Mesenchymal stem cell (in vitro differentiated cells and primary cell): ENCODE measurements at regions not wholly inside any gene's neighbourhood (a gene's known extent, or its start where the extent isn't known, plus 50 kb on each side); places are given as distances from the start of the nearest gene placed in this dataset.

Experiments
- DNase-seq: peaks from one replicate; pipeline ENCODE4 v3.0.0-alpha.2; 2013
- H2AFZ ChIP-seq: one replicate; pipeline ENCODE4 v1.6.1; 2013; ENCODE audit warnings: low read depth, mild to moderate bottlenecking, control low read depth, inconsistent platforms, low read length, moderate library complexity
- H2AK5ac ChIP-seq: 2 replicates; pipeline ENCODE4 v1.6.1; 2013; ENCODE audit warnings: low read length, moderate library complexity, mild to moderate bottlenecking, inconsistent platforms; ENCODE audit not compliant: severe bottlenecking
- H2BK120ac ChIP-seq: one replicate; pipeline ENCODE4 v1.6.1; 2013; ENCODE audit warnings: low read depth, mild to moderate bottlenecking, inconsistent platforms, low read length, moderate library complexity
- H2BK12ac ChIP-seq, 2 experiments: one replicate each; pipeline ENCODE4 v1.6.1; 2013; ENCODE audit warnings: inconsistent platforms in 2 of 2, low read length in 2 of 2, mild to moderate bottlenecking in 2 of 2, moderate library complexity in 2 of 2, control low read depth in 1 of 2
- H2BK15ac ChIP-seq: one replicate; pipeline ENCODE4 v1.6.1; 2013; ENCODE audit warnings: mild to moderate bottlenecking, low read depth, inconsistent platforms; ENCODE audit not compliant: poor library complexity, severe bottlenecking
- H2BK5ac ChIP-seq: 2 replicates; pipeline ENCODE4 v1.6.1; 2013; ENCODE audit warnings: low read depth, mild to moderate bottlenecking, low read length, control low read depth, inconsistent platforms; ENCODE audit not compliant: poor library complexity, severe bottlenecking
- H3K14ac ChIP-seq, 2 experiments: one replicate each; pipeline ENCODE4 v1.6.1; 2013; ENCODE audit warnings: inconsistent platforms in 2 of 2, low read length in 2 of 2, control low read depth in 1 of 2, mild to moderate bottlenecking in 1 of 2, moderate library complexity in 1 of 2
- H3K18ac ChIP-seq, 2 experiments: one replicate each; pipeline ENCODE4 v1.6.1; 2013; ENCODE audit warnings: inconsistent platforms in 2 of 2, low read length in 2 of 2, control low read depth in 1 of 2, low read depth in 1 of 2, mild to moderate bottlenecking in 1 of 2
- H3K23ac ChIP-seq, 2 experiments: one replicate each; pipeline ENCODE4 v1.6.1; 2013; ENCODE audit warnings: inconsistent platforms in 2 of 2, low read length in 2 of 2, mild to moderate bottlenecking in 2 of 2, moderate library complexity in 2 of 2, control low read depth in 1 of 2
- H3K27ac ChIP-seq: 2 replicates; pipeline ENCODE4 v1.5.1; 2013; ENCODE audit warnings: mild to moderate bottlenecking, moderate library complexity, low read length, control low read depth, inconsistent platforms; ENCODE audit not compliant: poor library complexity, severe bottlenecking
- H3K27me3 ChIP-seq, 2 experiments: 2 replicates each; pipeline versions ENCODE4 v1.6.1 to v1.7.0; 2013; ENCODE audit warnings: low read length in 2 of 2, mild to moderate bottlenecking in 2 of 2, moderate library complexity in 2 of 2, control low read depth in 1 of 2, inconsistent platforms in 1 of 2; ENCODE audit not compliant: control insufficient read depth in 1 of 2, insufficient read depth in 1 of 2
- H3K36me3 ChIP-seq, 2 experiments: 2 replicates each; pipeline versions ENCODE4 v1.6.1 to v1.7.0; 2013; ENCODE audit warnings: low read length in 2 of 2, control low read depth in 1 of 2, inconsistent platforms in 1 of 2, low read depth in 1 of 2, mild to moderate bottlenecking in 1 of 2; ENCODE audit not compliant: insufficient read depth in 2 of 2, control insufficient read depth in 1 of 2
- H3K4ac ChIP-seq, 2 experiments: one replicate each; pipeline ENCODE4 v1.6.1; 2013; ENCODE audit warnings: inconsistent platforms in 2 of 2, low read length in 2 of 2, mild to moderate bottlenecking in 2 of 2, moderate library complexity in 2 of 2, control low read depth in 1 of 2, low read depth in 1 of 2
- H3K4me1 ChIP-seq: 2 replicates; pipeline ENCODE4 v1.6.1; 2013; ENCODE audit warnings: low read depth, low read length, control low read depth; ENCODE audit not compliant: control insufficient read depth, insufficient read depth
- H3K4me2 ChIP-seq: 2 replicates; pipeline ENCODE4 v1.6.1; 2013; ENCODE audit warnings: low read length, mild to moderate bottlenecking, inconsistent platforms; ENCODE audit not compliant: poor library complexity, severe bottlenecking
- H3K4me3 ChIP-seq, 2 experiments: 2 replicates each; pipeline versions ENCODE4 v1.5.1 to v1.7.0; 2013; ENCODE audit warnings: low read length in 2 of 2, mild to moderate bottlenecking in 2 of 2, control low read depth in 1 of 2, low read depth in 1 of 2; ENCODE audit not compliant: insufficient read depth in 1 of 2
- H3K79me1 ChIP-seq: replicated peaks from 2 replicates; pipeline ENCODE4 v1.6.1; 2013; ENCODE audit warnings: mild to moderate bottlenecking, control low read depth, low read length, inconsistent platforms; ENCODE audit not compliant: poor library complexity, severe bottlenecking
- H3K9ac ChIP-seq: 2 replicates; pipeline ENCODE4 v1.7.0; 2013; ENCODE audit warnings: mild to moderate bottlenecking, low read length, moderate library complexity
- H3K9me3 ChIP-seq: 2 replicates; pipeline ENCODE4 v1.7.0; 2013; ENCODE audit warnings: mild to moderate bottlenecking, low read length; ENCODE audit not compliant: control insufficient read depth
- H4K8ac ChIP-seq: one replicate; pipeline ENCODE4 v1.6.1; 2013; ENCODE audit warnings: inconsistent platforms, mild to moderate bottlenecking, low read length, moderate library complexity
- H4K91ac ChIP-seq: one replicate; pipeline ENCODE4 v1.6.1; 2013; ENCODE audit warnings: mild to moderate bottlenecking, low read length, inconsistent platforms
- WGBS: methylation state at CpG from one replicate; pipeline ENCODE4 v1.1.7; 2013; ENCODE audit warnings: mixed read lengths; 5-methylcytosine and 5-hydroxymethylcytosine counted together

DNA sequence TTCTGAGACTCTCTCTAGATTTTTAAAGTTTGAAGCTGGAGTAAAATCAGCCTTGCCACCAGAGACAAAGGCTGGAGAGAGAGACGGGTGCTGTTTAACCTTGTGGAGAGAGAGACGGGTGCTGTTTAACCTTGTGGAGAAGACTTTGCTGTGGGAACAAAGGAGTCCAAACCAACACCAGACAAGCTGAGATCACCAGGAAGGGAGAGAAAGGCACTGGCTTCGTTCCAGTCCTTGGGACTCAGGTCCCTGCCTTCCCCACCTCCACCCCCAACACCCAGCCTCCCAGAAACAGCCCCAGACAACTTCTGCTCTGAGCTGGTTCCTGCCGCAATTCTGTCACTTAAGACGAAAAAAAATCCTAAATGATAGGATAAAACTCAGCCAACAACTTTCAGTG, 1389.3 kb downstream of the AACS start:
- Histone ChIP-seq H2BK5ac (no peak overlapping the region), H3K18ac (no peak overlapping the region), H4K8ac (no peak overlapping the region), H3K4me2 (no peak overlapping the region), H2AK5ac (no peak overlapping the region), H3K4ac (no peak overlapping the region), H3K27ac (no peak overlapping the region), H3K14ac (no peak overlapping the region), H3K23ac (no peak overlapping the region), H3K4me1 (no peaks in the 10 kb centered on the region), H2BK12ac (no peak overlapping the region), H3K79me1 (no peaks in the 10 kb centered on the region), H3K27me3 (no peaks in the 10 kb centered on the region), H4K91ac (no peak overlapping the region), H2AFZ (no peak overlapping the region), H3K4me3 (no peak overlapping the region), H2BK120ac (no peak overlapping the region), H2BK15ac (no peak overlapping the region), H3K9ac (no peak overlapping the region), H3K36me3 (no peaks in the 10 kb centered on the region), H3K9me3 (peaks cover 2% of the 10 kb centered on the region)
- 78% methylated on average over 5 of the region's 5 CpGs for WGBS
- DNase-seq, result no peak

DNA sequence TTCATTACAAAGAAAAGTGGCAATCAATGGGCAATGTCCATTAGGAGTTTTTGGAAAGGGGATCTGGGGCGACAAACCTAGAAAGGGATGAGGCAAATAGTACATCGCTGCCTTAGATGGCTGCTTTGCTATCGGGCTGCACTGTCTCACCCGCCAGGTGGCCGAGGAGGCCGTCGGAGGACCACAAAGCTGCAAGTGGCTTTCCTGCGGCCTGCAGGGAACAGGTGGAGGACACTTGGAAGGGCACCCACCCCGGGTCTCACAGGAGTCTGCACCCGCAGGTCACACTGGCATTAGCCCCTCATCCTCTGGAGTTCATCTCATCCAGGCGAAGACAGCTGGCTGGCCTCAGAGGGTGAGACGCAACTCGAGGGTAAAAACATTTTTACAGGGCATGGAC, 1392.5 kb downstream of the AACS start:
- DNase-seq, result no peak
- Histone ChIP-seq H4K91ac (no peak overlapping the region), H2AFZ (no peak overlapping the region), H2BK12ac (no peak overlapping the region), H3K23ac (no peak overlapping the region), H3K36me3 (no peaks in the 10 kb centered on the region), H2BK5ac (no peak overlapping the region), H2BK15ac (no peak overlapping the region), H3K4me3 (no peak overlapping the region), H3K4me1 (no peaks in the 10 kb centered on the region), H3K27me3 (no peaks in the 10 kb centered on the region), H4K8ac (no peak overlapping the region), H3K9me3 (peaks cover 2% of the 10 kb centered on the region), H3K79me1 (no peaks in the 10 kb centered on the region), H2BK120ac (no peak overlapping the region), H3K27ac (no peak overlapping the region), H3K9ac (no peak overlapping the region), H3K18ac (no peak overlapping the region), H3K4me2 (no peak overlapping the region), H3K4ac (no peak overlapping the region), H3K14ac (no peak overlapping the region), H2AK5ac (no peak overlapping the region)
- WGBS, result 79% methylated on average over 13 of the region's 13 CpGs

DNA sequence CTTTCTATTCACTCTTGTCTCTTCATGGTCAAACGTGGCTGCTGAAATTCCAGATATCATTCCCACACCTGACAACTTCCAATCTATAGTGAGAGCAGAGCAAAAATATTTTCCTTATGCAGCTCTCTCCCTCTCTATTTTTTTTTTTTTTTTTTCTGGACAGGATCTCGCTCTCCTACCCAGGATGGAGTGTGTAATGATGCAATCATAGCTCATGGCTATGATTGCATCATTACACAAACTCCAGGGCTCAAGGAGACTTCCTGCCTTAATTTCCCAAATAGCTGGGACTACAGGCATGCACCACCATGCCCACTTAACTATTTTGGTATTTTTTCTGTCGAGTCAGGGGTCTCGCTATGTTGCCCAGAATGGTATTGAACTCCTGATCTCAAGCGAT, 1398.9 kb downstream of the AACS start:
- no peak overlapping the region for H4K8ac ChIP-seq
- no peak for DNase-seq
- H3K4me2 ChIP-seq, result no peak overlapping the region
- no peak overlapping the region for H2BK12ac ChIP-seq
- 60% methylated on average over 5 of the region's 5 CpGs for WGBS
- no peak overlapping the region for H2AK5ac ChIP-seq
- peaks cover 7% of the 10 kb centered on the region for H3K9me3 ChIP-seq
- no peak overlapping the region for H3K27ac ChIP-seq
- H3K14ac ChIP-seq, result no peak overlapping the region
- no peaks in the 10 kb centered on the region for H3K4me1 ChIP-seq
- no peak overlapping the region for H3K23ac ChIP-seq
- H3K9ac ChIP-seq, result no peak overlapping the region
- no peak overlapping the region for H3K4me3 ChIP-seq
- no peak overlapping the region for H4K91ac ChIP-seq
- no peak overlapping the region for H2BK120ac ChIP-seq
- H3K79me1 ChIP-seq, result no peaks in the 10 kb centered on the region
- no peak overlapping the region for H3K18ac ChIP-seq
- H2BK5ac ChIP-seq, result no peak overlapping the region
- no peak overlapping the region for H3K4ac ChIP-seq
- no peaks in the 10 kb centered on the region for H3K27me3 ChIP-seq
- no peaks in the 10 kb centered on the region for H3K36me3 ChIP-seq
- H2BK15ac ChIP-seq, result no peak overlapping the region
- no peak overlapping the region for H2AFZ ChIP-seq

DNA sequence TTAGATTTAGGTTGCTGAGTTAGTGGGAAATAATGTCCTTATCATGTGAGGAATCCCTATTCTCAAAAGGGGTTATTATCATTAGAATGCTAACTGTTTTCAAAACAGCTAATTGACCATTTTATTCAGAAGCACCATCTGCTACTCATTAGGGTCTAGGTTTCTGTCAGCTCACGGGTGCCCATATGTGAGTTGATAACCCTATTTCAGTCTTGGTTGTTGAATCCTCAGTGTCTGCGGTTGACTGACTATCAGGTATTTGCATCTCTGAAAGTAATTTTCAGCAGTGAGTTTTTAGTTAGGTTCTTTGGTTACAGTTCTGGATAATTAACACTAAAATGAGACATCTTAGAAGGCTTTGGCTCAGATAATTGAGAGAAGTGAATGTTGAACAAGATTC, 1404.0 kb downstream of the AACS start:
- no peak overlapping the region for H3K14ac ChIP-seq
- H2BK120ac ChIP-seq, result no peak overlapping the region
- no peak overlapping the region for H3K27ac ChIP-seq
- H2AFZ ChIP-seq, result no peak overlapping the region
- H3K36me3 ChIP-seq, result no peaks in the 10 kb centered on the region
- no peak overlapping the region for H3K9ac ChIP-seq
- no peak overlapping the region for H3K4me2 ChIP-seq
- H4K8ac ChIP-seq, result no peak overlapping the region
- H2AK5ac ChIP-seq, result no peak overlapping the region
- no peak overlapping the region for H4K91ac ChIP-seq
- H3K4me1 ChIP-seq, result no peaks in the 10 kb centered on the region
- no peak overlapping the region for H3K23ac ChIP-seq
- H2BK12ac ChIP-seq, result no peak overlapping the region
- no peak overlapping the region for H3K4ac ChIP-seq
- no peak overlapping the region for H2BK5ac ChIP-seq
- H3K79me1 ChIP-seq, result no peaks in the 10 kb centered on the region
- 73% methylated on average over 2 of the region's 2 CpGs for WGBS
- no peak for DNase-seq
- H3K27me3 ChIP-seq, result no peaks in the 10 kb centered on the region
- H3K9me3 ChIP-seq, result peaks cover 21% of the 10 kb centered on the region
- H3K4me3 ChIP-seq, result no peak overlapping the region
- H2BK15ac ChIP-seq, result no peak overlapping the region
- no peak overlapping the region for H3K18ac ChIP-seq
